ENCODE measurements at regions not wholly inside any gene's neighbourhood (a gene's known extent, or its start where the extent isn't known, plus 50 kb on each side); places are given as distances from the start of the nearest gene placed in this dataset.

DNA sequence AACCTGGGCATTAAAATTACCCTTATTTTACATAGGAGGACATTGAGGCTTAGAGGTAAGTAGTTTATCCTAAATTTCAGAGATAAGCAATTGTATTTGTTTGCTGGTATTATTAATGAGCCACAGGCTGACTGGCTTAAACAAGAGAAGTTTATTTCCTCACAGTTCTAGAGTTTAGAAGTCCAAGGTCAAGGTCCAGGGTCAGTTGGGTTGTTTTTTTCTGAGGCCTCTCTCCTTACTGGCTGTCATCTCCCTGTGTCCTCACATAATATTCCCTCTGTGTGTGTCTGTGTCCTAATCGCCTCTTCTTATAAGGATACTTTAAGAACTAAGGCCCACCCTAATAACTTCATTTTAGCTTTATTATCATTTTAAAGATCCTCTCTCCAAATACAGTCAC, 294.9 kb upstream of the ATP5MC3 start:
- H3K27ac ChIP-seq (ENCODE audit: low read depth, low read length) = no peak overlapping the region
- CTCF ChIA-PET = no interaction called here
- TF ChIP-seq, protein P1, sequence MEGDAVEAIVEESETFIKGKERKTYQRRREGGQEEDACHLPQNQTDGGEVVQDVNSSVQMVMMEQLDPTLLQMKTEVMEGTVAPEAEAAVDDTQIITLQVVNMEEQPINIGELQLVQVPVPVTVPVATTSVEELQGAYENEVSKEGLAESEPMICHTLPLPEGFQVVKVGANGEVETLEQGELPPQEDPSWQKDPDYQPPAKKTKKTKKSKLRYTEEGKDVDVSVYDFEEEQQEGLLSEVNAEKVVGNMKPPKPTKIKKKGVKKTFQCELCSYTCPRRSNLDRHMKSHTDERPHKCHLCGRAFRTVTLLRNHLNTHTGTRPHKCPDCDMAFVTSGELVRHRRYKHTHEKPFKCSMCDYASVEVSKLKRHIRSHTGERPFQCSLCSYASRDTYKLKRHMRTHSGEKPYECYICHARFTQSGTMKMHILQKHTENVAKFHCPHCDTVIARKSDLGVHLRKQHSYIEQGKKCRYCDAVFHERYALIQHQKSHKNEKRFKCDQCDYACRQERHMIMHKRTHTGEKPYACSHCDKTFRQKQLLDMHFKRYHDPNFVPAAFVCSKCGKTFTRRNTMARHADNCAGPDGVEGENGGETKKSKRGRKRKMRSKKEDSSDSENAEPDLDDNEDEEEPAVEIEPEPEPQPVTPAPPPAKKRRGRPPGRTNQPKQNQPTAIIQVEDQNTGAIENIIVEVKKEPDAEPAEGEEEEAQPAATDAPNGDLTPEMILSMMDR (IDR thresholded peaks at IDR 0.05; ENCODE audit: low read depth, low read length) = no peak
- no peaks in the 10 kb centered on the region for H3K27me3 ChIP-seq (ENCODE audit: control insufficient read depth, insufficient read depth, low read length)
- H3K4me3 ChIP-seq (ENCODE audit: low read depth, low read length) = no peak overlapping the region
- DNase-seq (ENCODE audit: low read depth, low spot score) = no peak
- H3K9me3 ChIP-seq (ENCODE audit: control insufficient read depth, insufficient read depth, low read length) = no peaks in the 10 kb centered on the region
- POLR2A ChIA-PET = no interaction called here

DNA sequence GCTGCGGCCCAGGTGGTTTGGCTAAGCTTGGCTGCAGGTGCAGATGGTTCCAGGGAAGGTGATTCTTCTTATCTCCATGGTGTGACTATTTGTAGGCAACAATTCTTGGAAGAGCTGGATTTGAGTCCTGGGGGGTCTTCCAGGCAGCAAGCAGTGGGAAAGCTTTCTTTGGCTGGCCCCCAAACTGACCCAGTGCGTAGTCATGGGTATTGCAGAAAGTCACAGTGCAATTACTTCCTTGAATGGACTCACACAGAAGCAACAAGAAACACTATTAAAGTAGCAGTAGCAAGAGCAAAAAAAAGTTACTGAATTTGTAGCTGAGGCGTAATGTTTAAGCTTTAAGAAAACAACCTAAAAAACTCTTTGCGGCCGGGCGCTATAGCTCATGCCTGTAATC, 293.6 kb upstream of the ATP5MC3 start:
- TF ChIP-seq, protein P1 (IDR thresholded peaks at IDR 0.05; ENCODE audit: low read depth, low read length) = no peak
- no peaks in the 10 kb centered on the region for H3K27me3 ChIP-seq (ENCODE audit: control insufficient read depth, insufficient read depth, low read length)
- POLR2A ChIA-PET = no interaction called here
- no peaks in the 10 kb centered on the region for H3K9me3 ChIP-seq (ENCODE audit: control insufficient read depth, insufficient read depth, low read length)
- no peak overlapping the region for H3K27ac ChIP-seq (ENCODE audit: low read depth, low read length)
- no peak for DNase-seq (ENCODE audit: low read depth, low spot score)
- CTCF ChIA-PET = no interaction called here
- H3K4me3 ChIP-seq (ENCODE audit: low read depth, low read length) = no peak overlapping the region

DNA sequence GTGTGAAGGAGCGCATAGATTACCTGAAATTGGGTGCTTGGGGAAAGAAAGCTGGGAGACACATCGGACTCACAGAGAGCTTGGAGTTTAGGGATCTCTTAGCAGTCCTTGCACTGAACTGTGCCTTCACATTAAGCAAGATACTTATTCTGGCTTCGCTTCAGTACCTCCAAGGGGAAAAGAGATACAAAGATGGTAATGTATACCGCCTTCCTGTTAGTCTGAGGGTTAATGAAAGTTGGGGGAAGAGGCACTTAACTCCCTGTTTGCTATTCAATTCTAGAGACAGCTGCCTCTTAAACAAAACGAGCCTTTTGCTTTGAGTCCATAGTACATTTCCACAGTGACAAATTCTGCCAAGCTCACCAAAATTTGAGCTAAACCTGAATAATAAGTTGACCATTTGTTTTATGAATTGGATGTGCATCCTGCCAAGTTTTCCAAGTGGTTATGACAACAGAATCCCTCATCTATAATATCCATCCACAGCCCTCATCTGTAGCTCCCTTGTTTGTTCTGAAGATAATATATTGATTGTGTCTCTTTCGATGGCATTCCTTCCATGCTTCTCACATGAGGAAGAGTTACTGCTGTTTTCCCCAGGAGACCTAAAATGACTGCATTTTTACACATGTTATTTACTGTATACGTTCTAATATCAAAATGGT, 287.1 kb upstream of the ATP5MC3 start:
- no peak for DNase-seq (ENCODE audit: low read depth, low spot score)
- Histone ChIP-seq H3K27ac (ENCODE audit: low read depth, low read length) (no peak overlapping the region), H3K27me3 (ENCODE audit: control insufficient read depth, insufficient read depth, low read length) (no peaks in the 10 kb centered on the region), H3K9me3 (ENCODE audit: control insufficient read depth, insufficient read depth, low read length) (no peaks in the 10 kb centered on the region), H3K4me3 (ENCODE audit: low read depth, low read length) (no peak overlapping the region)
- CTCF ChIA-PET = no interaction called here
- POLR2A ChIA-PET = interaction anchor here (0.7 kb wide), 1 partner anchor 41 kb away, joined by 3 read pairs; no protein-coding TSS in a partner anchor
- TF ChIP-seq, protein P1 (IDR thresholded peaks at IDR 0.05; ENCODE audit: low read depth, low read length) = no peak

DNA sequence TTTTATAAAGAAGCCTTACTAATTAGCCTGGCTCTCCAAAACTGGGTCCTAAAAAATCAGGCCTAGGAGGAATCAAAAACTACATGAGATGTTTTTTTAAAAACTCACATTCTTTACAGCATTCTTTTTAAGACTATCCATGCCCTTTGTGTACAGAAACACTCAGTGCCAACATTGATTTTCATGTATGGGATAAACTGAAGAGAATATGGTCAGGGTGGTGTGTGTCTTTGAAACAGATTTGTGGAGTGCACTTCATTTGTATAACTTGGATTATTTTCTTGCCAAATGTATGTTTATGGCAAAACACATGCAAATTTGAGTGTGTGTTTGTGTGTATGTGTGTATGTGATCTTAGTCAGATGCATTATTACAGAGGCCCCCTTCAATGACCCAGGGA, 283.6 kb upstream of the ATP5MC3 start:
- H3K9me3 ChIP-seq (ENCODE audit: control insufficient read depth, insufficient read depth, low read length) = no peaks in the 10 kb centered on the region
- no peak overlapping the region for H3K4me3 ChIP-seq (ENCODE audit: low read depth, low read length)
- ChIA-PET POLR2A (no interaction called here), CTCF (no interaction called here)
- TF ChIP-seq, protein P1 (IDR thresholded peaks at IDR 0.05; ENCODE audit: low read depth, low read length) = no peak
- no peaks in the 10 kb centered on the region for H3K27me3 ChIP-seq (ENCODE audit: control insufficient read depth, insufficient read depth, low read length)
- DNase-seq (ENCODE audit: low read depth, low spot score) = no peak
- H3K27ac ChIP-seq (ENCODE audit: low read depth, low read length) = no peak overlapping the region

DNA sequence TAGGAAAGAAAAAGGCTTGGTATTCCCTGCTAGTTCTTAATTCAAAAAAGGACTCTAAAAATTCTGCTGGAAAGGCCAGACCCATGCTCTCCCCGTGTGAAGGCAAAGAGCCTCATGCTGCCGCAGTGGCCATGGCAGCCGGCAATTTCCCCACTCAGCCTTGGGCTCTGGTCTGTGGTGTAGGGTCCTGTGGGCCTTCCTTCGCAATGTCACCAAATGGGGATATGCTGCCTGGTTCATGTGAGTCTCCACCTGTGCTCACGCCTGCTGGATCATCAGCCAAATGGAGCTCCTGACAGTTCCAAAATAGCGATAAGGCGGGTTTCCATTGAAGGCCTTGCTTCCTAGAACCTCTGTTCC, 282.8 kb upstream of the ATP5MC3 start:
- no peak for DNase-seq (ENCODE audit: low read depth, low spot score)
- no peaks in the 10 kb centered on the region for H3K27me3 ChIP-seq (ENCODE audit: control insufficient read depth, insufficient read depth, low read length)
- no peak overlapping the region for H3K4me3 ChIP-seq (ENCODE audit: low read depth, low read length)
- TF ChIP-seq, protein P1 (IDR thresholded peaks at IDR 0.05; ENCODE audit: low read depth, low read length) = no peak
- ChIA-PET CTCF (no interaction called here), POLR2A (no interaction called here)
- no peak overlapping the region for H3K27ac ChIP-seq (ENCODE audit: low read depth, low read length)
- H3K9me3 ChIP-seq (ENCODE audit: control insufficient read depth, insufficient read depth, low read length) = no peaks in the 10 kb centered on the region
